AG04449 (cell line): ENCODE measurements at regions not wholly inside any gene's neighbourhood (a gene's known extent, or its start where the extent isn't known, plus 50 kb on each side); places are given as distances from the start of the nearest gene placed in this dataset.

Experiments
- CTCF ChIA-PET: fragments of 350-600 bp; formaldehyde crosslinking; extraction: SDS; loops from one replicate; lab custom pipeline; 2021; ENCODE audit warnings: antibody characterized with exemption; lab: Yijun Ruan, JAX
- POLR2A ChIA-PET: fragments of 400-600, 350-600 bp; formaldehyde crosslinking; extraction: SDS; loops from one replicate; lab custom pipeline; 2020; ENCODE audit warnings: antibody characterized with exemption, inconsistent platforms; lab: Yijun Ruan, JAX
- DNase-seq: peaks from one replicate; pipeline ENCODE4 v3.0.0-alpha.2; 2010; ENCODE audit warnings: low read depth, low spot score
- H3K4me3 ChIP-seq: 2 replicates; pipeline ENCODE4 v1.5.1; 2011; ENCODE audit warnings: low read depth, mild to moderate bottlenecking, control low read depth, low read length
- TF ChIP-seq, protein P1 (sequence below): IDR thresholded peaks from one replicate; pipeline ENCODE4 v1.5.1; 2011; ENCODE audit warnings: mild to moderate bottlenecking, moderate library complexity, low read length, control low read depth, inconsistent platforms; ENCODE audit not compliant: insufficient read depth; ENCODE audit errors: missing control alignments

DNA sequence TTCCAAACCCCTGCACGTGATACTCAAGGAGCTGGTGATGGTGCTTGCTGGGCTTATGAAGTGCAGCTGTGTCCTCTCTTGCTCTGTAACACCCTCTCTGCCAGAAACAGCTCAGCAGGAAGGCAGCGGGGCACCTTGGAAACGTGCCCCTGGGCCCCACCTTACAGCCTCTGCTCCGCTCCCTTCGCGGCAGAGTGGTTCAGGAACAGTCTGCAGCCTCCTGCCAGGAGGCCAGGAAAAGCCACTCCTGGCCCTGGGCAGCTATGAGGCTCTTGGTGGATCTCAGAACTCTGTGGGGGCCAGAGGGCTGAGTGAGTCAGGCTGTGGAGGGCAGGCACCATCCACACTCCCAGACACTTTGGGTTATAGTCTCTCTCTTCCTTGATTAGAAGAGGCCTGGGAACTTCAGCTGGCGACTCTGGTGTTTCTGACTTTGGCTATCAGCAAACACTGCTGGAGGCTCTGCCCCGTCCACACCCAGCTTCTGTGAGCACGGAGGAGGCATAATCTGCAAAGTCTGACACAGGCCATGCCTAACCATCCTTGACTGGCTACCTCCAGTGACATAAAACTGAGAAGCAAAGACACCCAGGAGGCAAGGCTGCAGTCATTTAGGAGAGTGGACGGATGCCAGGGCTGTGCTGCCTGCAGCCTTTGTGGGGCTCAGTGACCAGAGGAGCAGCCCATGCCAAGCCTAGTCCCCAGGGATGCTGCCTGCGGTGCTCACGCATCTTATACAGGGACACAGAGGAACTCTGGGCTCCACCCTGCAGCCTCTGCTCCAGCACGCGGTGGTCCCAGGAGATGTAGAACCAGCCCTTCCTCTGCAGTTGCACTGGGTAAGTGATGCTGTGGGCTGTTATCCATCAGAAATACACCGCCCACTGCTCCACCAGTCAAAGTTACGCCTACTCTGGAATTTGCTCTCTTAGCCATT lies 65.3 kb downstream of the METRNL start:
- no peak for DNase-seq
- TF ChIP-seq, protein P1, sequence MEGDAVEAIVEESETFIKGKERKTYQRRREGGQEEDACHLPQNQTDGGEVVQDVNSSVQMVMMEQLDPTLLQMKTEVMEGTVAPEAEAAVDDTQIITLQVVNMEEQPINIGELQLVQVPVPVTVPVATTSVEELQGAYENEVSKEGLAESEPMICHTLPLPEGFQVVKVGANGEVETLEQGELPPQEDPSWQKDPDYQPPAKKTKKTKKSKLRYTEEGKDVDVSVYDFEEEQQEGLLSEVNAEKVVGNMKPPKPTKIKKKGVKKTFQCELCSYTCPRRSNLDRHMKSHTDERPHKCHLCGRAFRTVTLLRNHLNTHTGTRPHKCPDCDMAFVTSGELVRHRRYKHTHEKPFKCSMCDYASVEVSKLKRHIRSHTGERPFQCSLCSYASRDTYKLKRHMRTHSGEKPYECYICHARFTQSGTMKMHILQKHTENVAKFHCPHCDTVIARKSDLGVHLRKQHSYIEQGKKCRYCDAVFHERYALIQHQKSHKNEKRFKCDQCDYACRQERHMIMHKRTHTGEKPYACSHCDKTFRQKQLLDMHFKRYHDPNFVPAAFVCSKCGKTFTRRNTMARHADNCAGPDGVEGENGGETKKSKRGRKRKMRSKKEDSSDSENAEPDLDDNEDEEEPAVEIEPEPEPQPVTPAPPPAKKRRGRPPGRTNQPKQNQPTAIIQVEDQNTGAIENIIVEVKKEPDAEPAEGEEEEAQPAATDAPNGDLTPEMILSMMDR, result no peak
- POLR2A ChIA-PET, result interaction anchor here (0.9 kb wide), 2 partner anchors 11 kb away, joined by 3 read pairs; no protein-coding TSS in a partner anchor
- CTCF ChIA-PET, result interaction anchor here (1.5 to 2.0 kb wide), 3 partner anchors 8 to 28 kb away, joined by 3 to 11 read pairs (median 3); no protein-coding TSS in a partner anchor
- H3K4me3 ChIP-seq, result no peak overlapping the region

DNA sequence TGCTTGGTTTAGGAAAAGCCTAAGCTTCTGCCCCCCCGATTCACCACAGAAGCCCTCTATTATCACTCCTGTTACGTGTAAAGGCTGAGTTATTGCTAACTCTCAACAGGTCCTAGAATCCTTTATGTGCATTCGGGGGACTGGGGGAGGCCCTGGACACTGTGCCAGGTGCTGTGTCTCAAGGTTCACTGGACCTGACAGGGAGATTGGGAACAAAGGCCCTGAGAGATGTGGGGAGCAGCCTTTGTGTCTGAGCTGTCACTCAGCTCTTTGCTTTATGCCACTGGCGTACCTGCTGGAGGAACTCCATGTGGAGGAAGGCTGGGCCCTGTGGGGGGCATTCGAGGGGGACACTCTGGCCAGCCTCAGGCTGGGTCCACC lies 65.9 kb downstream of the METRNL start:
- ChIA-PET CTCF (interaction anchor here (1.7 to 2.0 kb wide), 2 partner anchors 12 to 28 kb away, joined by 3 to 11 read pairs; no protein-coding TSS in a partner anchor), POLR2A (no interaction called here)
- TF ChIP-seq, protein P1, result no peak
- no peak for DNase-seq
- no peak overlapping the region for H3K4me3 ChIP-seq

DNA sequence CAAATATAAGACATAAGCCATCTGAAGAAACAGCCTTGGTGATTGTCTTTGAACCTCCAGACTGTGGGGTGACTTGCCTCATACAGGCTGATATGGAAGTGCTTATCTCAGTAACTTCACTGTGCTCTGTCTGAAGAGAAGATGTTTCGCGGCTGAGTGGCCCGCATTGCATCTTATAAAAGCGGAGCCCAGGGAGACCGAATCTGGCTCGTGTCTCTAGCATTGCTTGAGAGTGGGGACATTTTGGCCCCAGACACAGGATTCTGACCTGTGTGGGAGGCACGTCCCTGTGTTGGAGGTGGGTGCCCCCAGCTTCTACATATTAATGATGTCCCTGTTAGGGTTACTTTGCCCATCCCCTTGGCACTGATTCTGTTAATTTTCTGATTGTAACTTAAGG lies 66.4 kb downstream of the METRNL start:
- no peak overlapping the region for H3K4me3 ChIP-seq
- ChIA-PET CTCF (no interaction called here), POLR2A (no interaction called here)
- DNase-seq, result no peak
- TF ChIP-seq, protein P1, result no peak

DNA sequence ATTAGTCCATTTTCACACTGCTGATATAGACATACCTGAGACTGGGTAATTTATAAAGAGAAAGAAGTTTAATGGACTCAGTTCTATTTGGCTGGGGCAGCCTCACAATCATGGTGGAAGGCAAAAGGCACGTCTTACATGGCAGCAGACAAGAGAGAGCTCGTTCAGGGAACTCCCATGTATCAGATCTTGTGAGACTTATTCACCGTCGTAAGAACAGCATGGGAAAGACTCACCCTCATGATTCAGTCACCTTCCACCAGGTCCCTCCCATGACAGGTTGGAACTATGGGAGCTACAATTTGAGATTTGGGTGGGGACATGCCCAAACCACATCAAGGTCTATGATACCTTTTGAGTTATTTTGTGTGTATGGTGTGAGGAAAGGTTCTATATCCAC lies 66.9 kb downstream of the METRNL start:
- POLR2A ChIA-PET, result no interaction called here
- H3K4me3 ChIP-seq, result no peak overlapping the region
- TF ChIP-seq, protein P1, result no peak
- no peak for DNase-seq
- CTCF ChIA-PET, result interaction anchor here (1.1 kb wide), 1 partner anchor 214 kb away, joined by 3 read pairs; no protein-coding TSS in a partner anchor

DNA sequence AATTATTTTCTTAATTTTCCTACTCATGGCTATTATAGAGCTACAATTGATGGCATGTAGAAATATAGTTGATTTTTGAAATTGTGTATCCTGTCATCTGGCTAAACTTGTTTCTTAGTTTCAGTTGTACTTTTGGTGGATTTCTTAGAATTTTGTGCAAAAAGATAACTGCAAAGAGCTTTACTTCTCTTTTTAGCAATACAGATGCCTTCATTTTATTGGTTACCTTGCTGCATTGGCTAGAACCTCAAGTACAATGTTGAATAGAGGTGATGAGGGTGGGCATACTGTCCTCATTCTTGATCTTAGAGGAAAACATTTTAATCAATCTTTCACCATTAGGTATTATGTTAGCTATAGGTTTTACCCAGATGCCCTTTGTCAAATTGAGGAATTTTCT lies 67.9 kb downstream of the METRNL start:
- DNase-seq, result no peak
- TF ChIP-seq, protein P1, result no peak
- ChIA-PET CTCF (interaction anchor here (1.1 kb wide), 1 partner anchor 215 kb away, joined by 3 read pairs; no protein-coding TSS in a partner anchor), POLR2A (no interaction called here)
- no peak overlapping the region for H3K4me3 ChIP-seq
